Neuronal stem cell (in vitro differentiated cells): ENCODE measurements at regions not wholly inside any gene's neighbourhood (a gene's known extent, or its start where the extent isn't known, plus 50 kb on each side); places are given as distances from the start of the nearest gene placed in this dataset.
A peak's percentile ranks its signal among the peaks of the same experiment; 100 is the strongest.

ENCODE experiments used
- DNase-seq: peaks from one replicate; pipeline ENCODE4 v3.0.0-alpha.2; 2013; ENCODE audit warnings: low spot score
- H2AFZ ChIP-seq: one replicate; pipeline ENCODE4 v1.6.1; 2013; ENCODE audit warnings: mild to moderate bottlenecking, low read length, inconsistent platforms
- H2AK5ac ChIP-seq: 2 replicates; pipeline ENCODE4 v1.6.1; 2013; ENCODE audit warnings: low read depth, mild to moderate bottlenecking, inconsistent platforms, low read length, moderate library complexity, mixed read lengths
- H2BK120ac ChIP-seq: 2 replicates; pipeline ENCODE4 v1.6.1; 2013; ENCODE audit warnings: low read depth, mild to moderate bottlenecking, inconsistent platforms, low read length, moderate library complexity, mixed read lengths
- H2BK12ac ChIP-seq: one replicate; pipeline ENCODE4 v1.6.1; 2013; ENCODE audit warnings: low read length, inconsistent platforms
- H2BK15ac ChIP-seq: 2 replicates; pipeline ENCODE4 v1.6.1; 2013; ENCODE audit warnings: mild to moderate bottlenecking, low read length, inconsistent platforms, mixed read lengths
- H2BK5ac ChIP-seq: one replicate; pipeline ENCODE4 v1.6.1; 2013; ENCODE audit warnings: inconsistent platforms, mild to moderate bottlenecking, low read length, moderate library complexity
- H3K14ac ChIP-seq: one replicate; pipeline ENCODE4 v1.6.1; 2013; ENCODE audit warnings: low read length, inconsistent platforms
- H3K18ac ChIP-seq: 2 replicates; pipeline ENCODE4 v1.6.1; 2013; ENCODE audit warnings: low read length, inconsistent platforms
- H3K23ac ChIP-seq: 2 replicates; pipeline ENCODE4 v1.6.1; 2013; ENCODE audit warnings: low read depth, mild to moderate bottlenecking, mixed read lengths, low read length, inconsistent platforms; ENCODE audit not compliant: poor library complexity
- H3K27ac ChIP-seq: replicated peaks from 3 replicates; pipeline ENCODE4 v1.5.1; 2013; ENCODE audit warnings: low read length, inconsistent platforms
- H3K27me3 ChIP-seq, 3 experiments: 2 replicates each; pipeline ENCODE4 v1.6.1; 2013; ENCODE audit warnings: low read length in 3 of 3, mild to moderate bottlenecking in 2 of 3, inconsistent platforms in 1 of 3, low read depth in 1 of 3, mixed read lengths in 1 of 3, moderate library complexity in 1 of 3; ENCODE audit not compliant: control insufficient read depth in 3 of 3, insufficient read depth in 3 of 3
- H3K36me3 ChIP-seq, 2 donors: replicated peaks in 1 of 2; 2 replicates each; pipeline ENCODE4 v1.6.1; 2013; ENCODE audit warnings: low read length in 2 of 2; ENCODE audit not compliant: control insufficient read depth in 2 of 2, insufficient read depth in 2 of 2
- H3K4ac ChIP-seq: 2 replicates; pipeline ENCODE4 v1.6.1; 2013; ENCODE audit warnings: inconsistent platforms, mild to moderate bottlenecking, low read length, moderate library complexity
- H3K4me1 ChIP-seq, 2 donors: 1 replicate in 1 of 2; 2 replicates in 1 of 2; pipeline ENCODE4 v1.6.1; 2013; ENCODE audit warnings: low read length in 2 of 2, low read depth in 1 of 2; ENCODE audit not compliant: control insufficient read depth in 2 of 2, insufficient read depth in 1 of 2
- H3K4me2 ChIP-seq: one replicate; pipeline ENCODE4 v1.6.1; 2013; ENCODE audit warnings: mild to moderate bottlenecking, low read length, inconsistent platforms; ENCODE audit not compliant: insufficient read depth, poor library complexity, severe bottlenecking
- H3K4me3 ChIP-seq, 2 donors: 2 replicates each; pipeline ENCODE4 v1.5.1; 2013; ENCODE audit warnings: low read length in 2 of 2, mild to moderate bottlenecking in 2 of 2, inconsistent platforms in 1 of 2, moderate library complexity in 1 of 2
- H3K79me1 ChIP-seq: one replicate; pipeline ENCODE4 v1.6.1; 2013; ENCODE audit warnings: low read depth, mild to moderate bottlenecking, inconsistent platforms, low read length, moderate library complexity
- H3K9ac ChIP-seq: one replicate; pipeline ENCODE4 v1.6.1; 2013; ENCODE audit warnings: mild to moderate bottlenecking, low read depth, low read length, inconsistent platforms; ENCODE audit not compliant: poor library complexity
- H3K9me3 ChIP-seq, 2 donors: replicated peaks in 1 of 2; 2 replicates each; pipeline versions ENCODE3 to v1.6.1; 2013; ENCODE audit warnings: low read length in 2 of 2, mild to moderate bottlenecking in 2 of 2, inconsistent platforms in 1 of 2, low read depth in 1 of 2, mixed read lengths in 1 of 2, moderate library complexity in 1 of 2; ENCODE audit not compliant: control insufficient read depth in 2 of 2, insufficient read depth in 1 of 2
- H4K8ac ChIP-seq: one replicate; pipeline ENCODE4 v1.6.1; 2013; ENCODE audit warnings: low read depth, mild to moderate bottlenecking, inconsistent platforms, low read length, moderate library complexity
- H4K91ac ChIP-seq: one replicate; pipeline ENCODE4 v1.6.1; 2013; ENCODE audit warnings: low read length, low read depth, mild to moderate bottlenecking, inconsistent platforms; ENCODE audit not compliant: poor library complexity
- WGBS, 2 donors: extraction: QIAGEN DNeasy Blood & Tissue Kit; methylation state at CpG; one replicate each; pipeline ENCODE4 v1.1.7; 2013; ENCODE audit warnings: missing lambda C conversion rate in 2 of 2, mixed read lengths in 1 of 2; ENCODE audit not compliant: insufficient read length in 2 of 2, insufficient replicate concordance in 1 of 2; ENCODE audit errors: extremely low coverage in 2 of 2; 5-methylcytosine and 5-hydroxymethylcytosine counted together

DNA sequence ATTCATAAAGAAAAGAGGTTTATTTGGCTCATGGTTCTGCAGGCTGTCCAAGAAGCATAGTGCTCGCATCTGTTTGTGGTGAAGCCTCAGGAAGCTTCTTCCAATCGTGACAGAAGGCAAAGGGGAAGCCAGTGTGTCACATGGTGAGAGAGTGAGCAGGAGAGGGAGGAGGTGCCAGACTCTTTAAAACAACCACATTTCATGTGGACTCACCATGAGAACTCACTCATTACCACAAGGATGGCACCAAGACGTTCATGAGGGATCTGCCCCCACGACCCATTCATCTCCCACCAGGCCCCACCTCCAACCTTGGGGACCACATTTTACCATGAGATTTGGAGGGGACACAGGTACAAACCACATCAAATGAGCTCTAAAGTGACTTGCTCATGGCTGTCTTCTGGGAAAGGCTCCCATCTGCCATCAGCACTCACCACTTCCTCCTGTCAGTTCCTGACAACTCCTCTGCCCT is 327.3 kb upstream of the TLE3 start:
- Histone ChIP-seq H2BK12ac (no peak overlapping the region), H3K14ac (no peak overlapping the region), H2BK5ac (no peak overlapping the region), H2BK120ac (no peak overlapping the region), H3K27me3 (no peaks in the 10 kb centered on the region), H2BK15ac (no peak overlapping the region), H3K23ac (no peak overlapping the region), H3K27ac (no peak overlapping the region), H2AFZ (no peak overlapping the region), H2AK5ac (no peak overlapping the region), H3K36me3 (no peaks in the 10 kb centered on the region), H3K4me1 (peaks cover 0 to 3% of the 10 kb centered on the region in 2 donors), H4K8ac (peak overlapping the region; percentile 53), H3K18ac (no peak overlapping the region), H3K4ac (no peak overlapping the region), H3K4me2 (no peak overlapping the region), H4K91ac (no peak overlapping the region), H3K79me1 (no peaks in the 10 kb centered on the region), H3K9ac (no peak overlapping the region), H3K4me3 (no peak overlapping the region), H3K9me3 (peaks cover 2 to 6% of the 10 kb centered on the region in 2 donors)
- WGBS, 2 donors: no CpG with 5 or more reads among the region's 4 CpGs
- DNase-seq: no peak

DNA sequence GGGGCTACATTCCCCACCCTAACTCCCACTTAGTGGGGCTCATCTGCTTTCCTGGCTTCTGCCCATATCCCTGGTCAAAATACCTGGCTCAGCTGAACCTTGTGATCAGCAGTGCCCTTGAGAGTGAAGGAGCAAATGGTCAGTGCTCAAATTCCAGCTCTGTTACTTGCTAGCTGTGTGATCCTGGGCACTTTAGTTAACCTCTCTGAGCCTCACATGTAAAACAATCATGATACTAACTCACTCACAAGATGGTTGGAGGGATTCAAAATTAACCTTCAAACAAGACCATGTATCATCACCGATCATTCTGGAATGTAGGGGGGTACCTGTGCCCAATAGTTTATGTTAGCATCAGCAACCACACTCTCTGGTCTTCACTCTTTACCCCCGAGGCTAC is 325.6 kb upstream of the TLE3 start:
- DNase-seq: no peak
- no peak overlapping the region for H3K27ac ChIP-seq
- no peak overlapping the region for H3K23ac ChIP-seq
- H3K79me1 ChIP-seq: no peaks in the 10 kb centered on the region
- H2BK5ac ChIP-seq: no peak overlapping the region
- no peak overlapping the region for H3K4me2 ChIP-seq
- no CpG with 5 or more reads among the region's 2 CpGs for WGBS, 2 donors
- H3K4me1 ChIP-seq: peaks cover 0 to 6% of the 10 kb centered on the region in 2 donors
- no peak overlapping the region for H2BK12ac ChIP-seq
- H2BK15ac ChIP-seq: no peak overlapping the region
- H4K91ac ChIP-seq: no peak overlapping the region
- H3K36me3 ChIP-seq: no peaks in the 10 kb centered on the region
- no peak overlapping the region for H3K9ac ChIP-seq
- no peak overlapping the region for H3K14ac ChIP-seq
- H3K18ac ChIP-seq: no peak overlapping the region
- peaks cover 0 to 1% of the 10 kb centered on the region in 2 donors for H3K9me3 ChIP-seq
- no peak overlapping the region for H3K4me3 ChIP-seq
- no peak overlapping the region for H2BK120ac ChIP-seq
- no peak overlapping the region for H3K4ac ChIP-seq
- no peak overlapping the region for H2AFZ ChIP-seq
- H3K27me3 ChIP-seq: no peaks in the 10 kb centered on the region
- no peak overlapping the region for H2AK5ac ChIP-seq
- no peak overlapping the region for H4K8ac ChIP-seq

DNA sequence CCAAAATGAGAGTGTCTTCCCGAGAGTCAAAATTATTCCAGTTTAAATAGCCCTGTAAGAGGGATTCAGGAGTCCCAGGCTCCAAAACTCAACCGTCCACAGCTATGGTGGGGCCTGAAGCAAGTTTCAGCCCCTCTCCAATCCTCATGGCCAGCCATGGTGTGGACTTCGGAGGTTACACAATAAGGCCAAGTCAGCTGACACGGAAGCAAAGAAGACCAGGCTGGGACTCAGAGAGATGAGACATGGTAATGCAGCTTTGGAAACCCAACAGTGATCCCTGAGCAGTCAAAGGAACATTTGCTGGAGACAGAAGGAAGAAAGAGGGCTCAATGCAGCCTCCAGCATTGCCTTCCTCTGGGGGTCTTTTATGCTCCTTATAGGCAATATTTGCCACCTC is 324.6 kb upstream of the TLE3 start:
- no peak overlapping the region for H2BK5ac ChIP-seq
- no peak overlapping the region for H2BK15ac ChIP-seq
- H3K4me3 ChIP-seq: no peak overlapping the region
- no peak overlapping the region for H3K4ac ChIP-seq
- H2BK12ac ChIP-seq: no peak overlapping the region
- H3K79me1 ChIP-seq: no peaks in the 10 kb centered on the region
- no peak for DNase-seq
- no peak overlapping the region for H3K27ac ChIP-seq
- H3K36me3 ChIP-seq: no peaks in the 10 kb centered on the region
- WGBS, 2 donors: no CpG with 5 or more reads among the region's 4 CpGs
- H3K4me1 ChIP-seq: peaks cover 0 to 4% of the 10 kb centered on the region in 2 donors
- no peak overlapping the region for H4K8ac ChIP-seq
- H2BK120ac ChIP-seq: no peak overlapping the region
- H3K18ac ChIP-seq: no peak overlapping the region
- no peak overlapping the region for H3K4me2 ChIP-seq
- no peak overlapping the region for H2AFZ ChIP-seq
- no peak overlapping the region for H3K23ac ChIP-seq
- H3K9me3 ChIP-seq: no peaks in the 10 kb centered on the region
- no peak overlapping the region for H4K91ac ChIP-seq
- H2AK5ac ChIP-seq: no peak overlapping the region
- no peak overlapping the region for H3K9ac ChIP-seq
- H3K27me3 ChIP-seq: no peaks in the 10 kb centered on the region
- no peak overlapping the region for H3K14ac ChIP-seq

DNA sequence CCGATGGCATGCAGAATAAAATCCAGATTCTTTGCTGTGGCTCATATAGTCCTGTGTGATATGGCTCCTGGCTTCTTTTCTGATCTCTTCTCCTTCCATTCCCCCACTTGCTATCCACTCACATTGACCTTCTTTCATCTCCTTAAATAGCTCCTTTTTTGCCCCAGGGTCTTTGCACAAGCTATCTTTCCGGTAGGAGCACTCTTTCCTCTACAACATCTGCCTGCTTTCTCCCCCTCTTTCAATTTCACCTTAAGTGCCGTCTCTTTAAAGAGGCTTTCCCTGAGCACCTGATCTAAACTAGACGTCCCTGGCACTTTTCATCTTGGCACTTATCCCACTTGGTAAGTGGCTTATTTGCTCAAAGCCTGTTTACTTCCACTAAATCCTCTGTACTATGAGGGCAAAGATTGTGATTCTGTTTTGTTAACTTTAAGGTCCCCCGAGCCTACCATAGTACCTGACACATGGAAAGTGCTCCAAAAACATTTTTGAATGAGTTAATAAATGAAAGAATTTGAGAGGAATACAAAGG is 323.3 kb upstream of the TLE3 start:
- H2BK5ac ChIP-seq: no peak overlapping the region
- WGBS, 2 donors: no CpG with 5 or more reads among the region's 5 CpGs
- H3K18ac ChIP-seq: no peak overlapping the region
- no peak overlapping the region for H2AFZ ChIP-seq
- H3K4me1 ChIP-seq: peaks cover 0 to 3% of the 10 kb centered on the region in 2 donors
- H3K79me1 ChIP-seq: no peaks in the 10 kb centered on the region
- no peak overlapping the region for H3K14ac ChIP-seq
- no peak overlapping the region for H3K4me2 ChIP-seq
- H4K91ac ChIP-seq: no peak overlapping the region
- H2BK12ac ChIP-seq: no peak overlapping the region
- H2BK120ac ChIP-seq: no peak overlapping the region
- H3K9ac ChIP-seq: no peak overlapping the region
- no peak overlapping the region for H4K8ac ChIP-seq
- H3K27me3 ChIP-seq: no peaks in the 10 kb centered on the region
- H3K27ac ChIP-seq: no peak overlapping the region
- H2BK15ac ChIP-seq: no peak overlapping the region
- no peak for DNase-seq
- H3K36me3 ChIP-seq: no peaks in the 10 kb centered on the region
- no peak overlapping the region for H2AK5ac ChIP-seq
- peaks cover 0 to 2% of the 10 kb centered on the region in 2 donors for H3K9me3 ChIP-seq
- no peak overlapping the region for H3K4me3 ChIP-seq
- no peak overlapping the region for H3K23ac ChIP-seq
- H3K4ac ChIP-seq: no peak overlapping the region
